Neuronal stem cell (in vitro differentiated cells): ENCODE measurements at regions not wholly inside any gene's neighbourhood (a gene's known extent, or its start where the extent isn't known, plus 50 kb on each side); places are given as distances from the start of the nearest gene placed in this dataset.

Experiments used
- DNase-seq: peaks from one replicate; pipeline ENCODE4 v3.0.0-alpha.2; 2013; ENCODE audit warnings: low spot score
- H2AFZ ChIP-seq: one replicate; pipeline ENCODE4 v1.6.1; 2013; ENCODE audit warnings: mild to moderate bottlenecking, low read length, inconsistent platforms
- H2AK5ac ChIP-seq: 2 replicates; pipeline ENCODE4 v1.6.1; 2013; ENCODE audit warnings: low read depth, mild to moderate bottlenecking, inconsistent platforms, low read length, moderate library complexity, mixed read lengths
- H2BK120ac ChIP-seq: 2 replicates; pipeline ENCODE4 v1.6.1; 2013; ENCODE audit warnings: low read depth, mild to moderate bottlenecking, inconsistent platforms, low read length, moderate library complexity, mixed read lengths
- H2BK12ac ChIP-seq: one replicate; pipeline ENCODE4 v1.6.1; 2013; ENCODE audit warnings: low read length, inconsistent platforms
- H2BK15ac ChIP-seq: 2 replicates; pipeline ENCODE4 v1.6.1; 2013; ENCODE audit warnings: mild to moderate bottlenecking, low read length, inconsistent platforms, mixed read lengths
- H2BK5ac ChIP-seq: one replicate; pipeline ENCODE4 v1.6.1; 2013; ENCODE audit warnings: inconsistent platforms, mild to moderate bottlenecking, low read length, moderate library complexity
- H3K14ac ChIP-seq: one replicate; pipeline ENCODE4 v1.6.1; 2013; ENCODE audit warnings: low read length, inconsistent platforms
- H3K18ac ChIP-seq: 2 replicates; pipeline ENCODE4 v1.6.1; 2013; ENCODE audit warnings: low read length, inconsistent platforms
- H3K23ac ChIP-seq: 2 replicates; pipeline ENCODE4 v1.6.1; 2013; ENCODE audit warnings: low read depth, mild to moderate bottlenecking, mixed read lengths, low read length, inconsistent platforms; ENCODE audit not compliant: poor library complexity
- H3K27ac ChIP-seq: replicated peaks from 3 replicates; pipeline ENCODE4 v1.5.1; 2013; ENCODE audit warnings: low read length, inconsistent platforms
- H3K27me3 ChIP-seq, 3 experiments: 2 replicates each; pipeline ENCODE4 v1.6.1; 2013; ENCODE audit warnings: low read length in 3 of 3, mild to moderate bottlenecking in 2 of 3, inconsistent platforms in 1 of 3, low read depth in 1 of 3, mixed read lengths in 1 of 3, moderate library complexity in 1 of 3; ENCODE audit not compliant: control insufficient read depth in 3 of 3, insufficient read depth in 3 of 3
- H3K36me3 ChIP-seq, 2 donors: replicated peaks in 1 of 2; 2 replicates each; pipeline ENCODE4 v1.6.1; 2013; ENCODE audit warnings: low read length in 2 of 2; ENCODE audit not compliant: control insufficient read depth in 2 of 2, insufficient read depth in 2 of 2
- H3K4ac ChIP-seq: 2 replicates; pipeline ENCODE4 v1.6.1; 2013; ENCODE audit warnings: inconsistent platforms, mild to moderate bottlenecking, low read length, moderate library complexity
- H3K4me1 ChIP-seq, 2 donors: 1 replicate in 1 of 2; 2 replicates in 1 of 2; pipeline ENCODE4 v1.6.1; 2013; ENCODE audit warnings: low read length in 2 of 2, low read depth in 1 of 2; ENCODE audit not compliant: control insufficient read depth in 2 of 2, insufficient read depth in 1 of 2
- H3K4me2 ChIP-seq: one replicate; pipeline ENCODE4 v1.6.1; 2013; ENCODE audit warnings: mild to moderate bottlenecking, low read length, inconsistent platforms; ENCODE audit not compliant: insufficient read depth, poor library complexity, severe bottlenecking
- H3K4me3 ChIP-seq, 2 donors: 2 replicates each; pipeline ENCODE4 v1.5.1; 2013; ENCODE audit warnings: low read length in 2 of 2, mild to moderate bottlenecking in 2 of 2, inconsistent platforms in 1 of 2, moderate library complexity in 1 of 2
- H3K79me1 ChIP-seq: one replicate; pipeline ENCODE4 v1.6.1; 2013; ENCODE audit warnings: low read depth, mild to moderate bottlenecking, inconsistent platforms, low read length, moderate library complexity
- H3K9ac ChIP-seq: one replicate; pipeline ENCODE4 v1.6.1; 2013; ENCODE audit warnings: mild to moderate bottlenecking, low read depth, low read length, inconsistent platforms; ENCODE audit not compliant: poor library complexity
- H3K9me3 ChIP-seq, 2 donors: replicated peaks in 1 of 2; 2 replicates each; pipeline versions ENCODE3 to v1.6.1; 2013; ENCODE audit warnings: low read length in 2 of 2, mild to moderate bottlenecking in 2 of 2, inconsistent platforms in 1 of 2, low read depth in 1 of 2, mixed read lengths in 1 of 2, moderate library complexity in 1 of 2; ENCODE audit not compliant: control insufficient read depth in 2 of 2, insufficient read depth in 1 of 2
- H4K8ac ChIP-seq: one replicate; pipeline ENCODE4 v1.6.1; 2013; ENCODE audit warnings: low read depth, mild to moderate bottlenecking, inconsistent platforms, low read length, moderate library complexity
- H4K91ac ChIP-seq: one replicate; pipeline ENCODE4 v1.6.1; 2013; ENCODE audit warnings: low read length, low read depth, mild to moderate bottlenecking, inconsistent platforms; ENCODE audit not compliant: poor library complexity
- WGBS, 2 donors: extraction: QIAGEN DNeasy Blood & Tissue Kit; methylation state at CpG; one replicate each; pipeline ENCODE4 v1.1.7; 2013; ENCODE audit warnings: missing lambda C conversion rate in 2 of 2, mixed read lengths in 1 of 2; ENCODE audit not compliant: insufficient read length in 2 of 2, insufficient replicate concordance in 1 of 2; ENCODE audit errors: extremely low coverage in 2 of 2; 5-methylcytosine and 5-hydroxymethylcytosine counted together

DNA sequence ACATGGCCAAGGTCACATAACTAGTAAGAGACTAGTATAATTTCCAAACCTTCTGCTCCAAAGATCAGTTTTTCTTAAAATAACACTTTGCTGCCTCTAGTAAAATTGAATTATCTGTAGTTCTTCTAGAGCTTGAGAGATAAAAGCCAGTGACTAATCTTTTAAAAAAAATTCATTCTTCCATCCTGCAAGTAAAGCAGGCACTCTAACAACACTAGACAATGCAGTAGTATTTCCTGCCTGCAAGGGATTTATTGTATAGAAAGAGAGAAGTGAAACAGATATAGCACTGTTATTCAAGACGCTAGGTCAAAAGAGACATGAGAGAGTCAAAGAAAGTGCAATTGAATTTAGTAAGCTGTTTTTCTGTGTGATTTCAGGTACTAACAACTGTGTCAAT is 159.5 kb upstream of the TBC1D5 start:
- Histone ChIP-seq H3K79me1 (no peaks in the 10 kb centered on the region), H2BK120ac (no peak overlapping the region), H2BK12ac (no peak overlapping the region), H3K27me3 (no peaks in the 10 kb centered on the region), H3K4me1 (peaks cover 0 to 1% of the 10 kb centered on the region in 2 donors), H3K14ac (no peak overlapping the region), H2AK5ac (no peak overlapping the region), H2BK15ac (no peak overlapping the region), H3K4me2 (no peak overlapping the region), H2BK5ac (no peak overlapping the region), H3K4me3 (no peak overlapping the region), H4K91ac (no peak overlapping the region), H3K18ac (no peak overlapping the region), H2AFZ (no peak overlapping the region), H3K9me3 (peaks cover 0 to 5% of the 10 kb centered on the region in 2 donors), H3K23ac (no peak overlapping the region), H3K36me3 (no peaks in the 10 kb centered on the region), H3K27ac (no peak overlapping the region), H3K9ac (no peak overlapping the region), H3K4ac (no peak overlapping the region), H4K8ac (no peak overlapping the region)
- WGBS, 2 donors, result no CpG with 5 or more reads among the region's 1 CpG
- DNase-seq, result no peak

DNA sequence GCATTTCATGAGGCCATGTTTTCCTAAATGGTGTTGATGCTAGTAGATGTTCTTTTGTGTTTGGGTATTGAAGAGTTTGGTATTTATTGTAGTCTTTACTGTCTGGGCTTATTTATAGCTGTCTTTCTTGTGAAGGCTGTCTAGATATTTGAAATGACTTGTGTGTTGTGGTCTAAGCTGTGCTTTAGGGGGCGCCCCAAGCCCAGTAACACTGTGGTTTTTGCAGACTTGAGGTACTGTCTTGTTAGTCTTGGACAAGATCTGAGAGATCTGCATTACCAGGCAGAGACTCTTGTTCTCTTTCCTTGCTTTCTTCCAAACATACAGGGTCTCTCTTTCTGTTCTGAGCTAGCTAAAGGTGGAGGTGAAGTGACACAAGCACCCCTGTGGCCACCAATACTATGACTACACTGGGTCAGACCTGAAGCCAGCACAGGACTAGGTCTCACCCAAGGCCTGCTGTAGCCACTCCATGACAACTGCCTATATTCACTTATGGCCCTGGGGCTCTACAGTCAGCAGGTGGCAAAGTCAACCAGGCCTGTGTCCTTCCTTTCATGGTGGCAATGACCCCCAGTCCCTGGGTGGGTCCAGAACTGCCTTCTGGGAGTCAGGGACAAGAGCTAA is 152.1 kb upstream of the TBC1D5 start:
- Histone ChIP-seq H4K8ac (no peak overlapping the region), H3K4me1 (no peaks in the 10 kb centered on the region), H3K23ac (no peak overlapping the region), H3K14ac (no peak overlapping the region), H3K4me3 (no peak overlapping the region), H3K79me1 (no peaks in the 10 kb centered on the region), H3K27me3 (no peaks in the 10 kb centered on the region), H3K9ac (no peak overlapping the region), H2AK5ac (no peak overlapping the region), H3K9me3 (no peaks in the 10 kb centered on the region), H3K18ac (no peak overlapping the region), H3K4me2 (no peak overlapping the region), H3K4ac (no peak overlapping the region), H2BK5ac (no peak overlapping the region), H3K27ac (no peak overlapping the region), H4K91ac (no peak overlapping the region), H2AFZ (no peak overlapping the region), H2BK15ac (no peak overlapping the region), H2BK12ac (no peak overlapping the region), H3K36me3 (peaks cover 0 to 2% of the 10 kb centered on the region in 2 donors), H2BK120ac (no peak overlapping the region)
- DNase-seq, result peak; percentile 54
- no CpG with 5 or more reads among the region's 1 CpG for WGBS, 2 donors

DNA sequence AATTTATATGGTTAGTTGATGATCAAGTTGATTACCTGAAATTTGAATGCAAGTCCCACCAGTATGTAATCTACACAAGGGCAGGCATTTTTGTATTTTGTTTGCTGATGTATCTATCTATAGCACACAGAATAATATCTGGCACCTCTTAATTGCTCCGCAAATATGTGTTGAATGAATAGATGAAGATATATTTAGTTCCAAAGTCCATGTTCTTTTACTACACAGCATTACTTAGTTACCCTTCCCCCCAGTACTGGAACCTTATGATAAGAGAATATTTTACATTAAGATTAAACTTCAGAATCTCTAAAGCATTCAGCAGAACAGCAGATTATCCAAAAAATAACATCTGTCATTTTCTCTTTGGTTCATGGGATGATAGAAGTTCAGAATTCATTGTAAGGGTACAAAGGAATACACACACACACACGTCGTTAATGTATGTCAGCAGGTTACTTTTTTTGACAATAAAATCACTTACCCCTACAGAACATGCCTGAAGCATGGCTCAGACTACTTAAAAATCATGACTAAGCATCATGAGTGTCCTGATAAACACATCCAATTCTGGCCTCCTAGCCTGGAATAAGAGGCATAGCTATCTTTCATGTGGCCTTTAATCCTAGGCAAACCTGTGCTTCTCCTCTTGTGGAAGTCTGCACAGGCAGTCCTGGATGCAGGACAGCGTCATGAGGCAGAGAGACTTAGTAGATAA is 148.9 kb upstream of the TBC1D5 start:
- no peak overlapping the region for H2BK12ac ChIP-seq
- no peak overlapping the region for H2BK15ac ChIP-seq
- H3K4me1 ChIP-seq, result no peaks in the 10 kb centered on the region
- DNase-seq, result no peak
- H3K4me2 ChIP-seq, result no peak overlapping the region
- no peak overlapping the region for H3K18ac ChIP-seq
- H4K8ac ChIP-seq, result no peak overlapping the region
- no peak overlapping the region for H3K4me3 ChIP-seq
- no peaks in the 10 kb centered on the region for H3K9me3 ChIP-seq
- H2AK5ac ChIP-seq, result no peak overlapping the region
- no peak overlapping the region for H3K9ac ChIP-seq
- H3K27me3 ChIP-seq, result no peaks in the 10 kb centered on the region
- no CpG with 5 or more reads among the region's 4 CpGs for WGBS, 2 donors
- no peak overlapping the region for H3K14ac ChIP-seq
- no peaks in the 10 kb centered on the region for H3K79me1 ChIP-seq
- H2BK120ac ChIP-seq, result no peak overlapping the region
- H2AFZ ChIP-seq, result no peak overlapping the region
- H2BK5ac ChIP-seq, result no peak overlapping the region
- H3K27ac ChIP-seq, result no peak overlapping the region
- peaks cover 0 to 2% of the 10 kb centered on the region in 2 donors for H3K36me3 ChIP-seq
- H4K91ac ChIP-seq, result no peak overlapping the region
- no peak overlapping the region for H3K4ac ChIP-seq
- no peak overlapping the region for H3K23ac ChIP-seq

DNA sequence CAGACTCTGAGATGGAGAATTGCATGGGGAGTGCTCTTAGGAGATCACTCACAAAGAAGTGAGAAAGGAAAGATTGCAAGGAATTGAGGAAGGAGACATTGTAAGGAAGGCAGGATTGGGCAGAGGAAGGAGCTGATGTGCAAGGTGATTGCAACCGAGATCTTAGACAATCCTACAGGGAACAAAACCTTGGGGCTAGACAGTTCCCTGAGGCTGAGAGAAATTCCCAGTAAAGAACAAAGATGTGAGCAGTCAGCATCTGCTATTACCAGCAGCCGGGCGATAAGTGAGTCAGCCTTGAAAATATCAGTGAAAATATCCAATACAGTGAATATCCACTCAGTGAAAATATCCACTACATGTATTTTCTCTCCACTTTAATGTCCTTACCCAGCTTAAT is 143.6 kb upstream of the TBC1D5 start:
- no peaks in the 10 kb centered on the region for H3K4me1 ChIP-seq
- H2AK5ac ChIP-seq, result no peak overlapping the region
- H2BK5ac ChIP-seq, result no peak overlapping the region
- no peak overlapping the region for H3K9ac ChIP-seq
- H3K18ac ChIP-seq, result no peak overlapping the region
- no peak overlapping the region for H3K4ac ChIP-seq
- H3K4me2 ChIP-seq, result no peak overlapping the region
- H4K91ac ChIP-seq, result no peak overlapping the region
- no peaks in the 10 kb centered on the region for H3K79me1 ChIP-seq
- no peaks in the 10 kb centered on the region for H3K27me3 ChIP-seq
- H2AFZ ChIP-seq, result no peak overlapping the region
- WGBS, 2 donors, result no CpG with 5 or more reads among the region's 3 CpGs
- no peak overlapping the region for H3K4me3 ChIP-seq
- H3K23ac ChIP-seq, result no peak overlapping the region
- H3K14ac ChIP-seq, result no peak overlapping the region
- DNase-seq, result no peak
- H3K36me3 ChIP-seq, result peaks cover 0 to 2% of the 10 kb centered on the region in 2 donors
- no peak overlapping the region for H2BK15ac ChIP-seq
- H4K8ac ChIP-seq, result no peak overlapping the region
- H3K27ac ChIP-seq, result no peak overlapping the region
- no peak overlapping the region for H2BK120ac ChIP-seq
- H3K9me3 ChIP-seq, result no peaks in the 10 kb centered on the region
- H2BK12ac ChIP-seq, result no peak overlapping the region
